Activated naive CD8-positive, alpha-beta T cell treated with anti-CD3 and anti-CD28 coated beads for 36 hours (primary cell): ENCODE measurements at regions not wholly inside any gene's neighbourhood (a gene's known extent, or its start where the extent isn't known, plus 50 kb on each side); places are given as distances from the start of the nearest gene placed in this dataset.

Source experiments
- DNase-seq: peaks from one replicate; pipeline ENCODE4 v3.0.0; 2021
- H3K27ac Mint-ChIP-seq: one replicate; pipeline ENCODE4 v1.8.0; 2022; ENCODE audit warnings: mild to moderate bottlenecking, moderate library complexity, mixed read lengths
- H3K27me3 Mint-ChIP-seq: one replicate; pipeline ENCODE4 v1.8.0; 2022; ENCODE audit warnings: mild to moderate bottlenecking, mixed read lengths
- H3K36me3 Mint-ChIP-seq: one replicate; pipeline ENCODE4 v1.8.0; 2021; ENCODE audit warnings: mild to moderate bottlenecking, mixed read lengths
- H3K4me1 Mint-ChIP-seq: one replicate; pipeline ENCODE4 v1.8.0; 2021; ENCODE audit warnings: mixed read lengths
- H3K4me3 Mint-ChIP-seq: one replicate; pipeline ENCODE4 v1.8.0; 2022; ENCODE audit warnings: mild to moderate bottlenecking, moderate library complexity, mixed read lengths
- H3K9me3 Mint-ChIP-seq: one replicate; pipeline ENCODE4 v1.8.0; 2022; ENCODE audit warnings: mixed read lengths

GRCh38 chr4:180363815-180364214, 1879.4 kb upstream of the TENM3 start:
- H3K27ac Mint-ChIP-seq = no peak overlapping the region
- H3K4me1 Mint-ChIP-seq = peaks cover 3% of the 10 kb centered on the region
- no peak overlapping the region for H3K4me3 Mint-ChIP-seq
- H3K27me3 Mint-ChIP-seq = no peaks in the 10 kb centered on the region
- peaks cover 6% of the 10 kb centered on the region for H3K9me3 Mint-ChIP-seq
- no peaks in the 10 kb centered on the region for H3K36me3 Mint-ChIP-seq
- DNase-seq = no peak

GRCh38 chr4:180372691-180373090, 1870.5 kb upstream of the TENM3 start:
- H3K27me3 Mint-ChIP-seq = no peaks in the 10 kb centered on the region
- no peak overlapping the region for H3K27ac Mint-ChIP-seq
- no peaks in the 10 kb centered on the region for H3K36me3 Mint-ChIP-seq
- no peak for DNase-seq
- no peak overlapping the region for H3K4me3 Mint-ChIP-seq
- H3K9me3 Mint-ChIP-seq = no peaks in the 10 kb centered on the region
- no peaks in the 10 kb centered on the region for H3K4me1 Mint-ChIP-seq

- DNase-seq = no peak
- Mint-ChIP-seq H3K4me1 (no peaks in the 10 kb centered on the region), H3K9me3 (no peaks in the 10 kb centered on the region), H3K27ac (no peak overlapping the region), H3K27me3 (no peaks in the 10 kb centered on the region), H3K4me3 (no peak overlapping the region), H3K36me3 (no peaks in the 10 kb centered on the region)
These were observed 1865.5 kb upstream of the TENM3 start for GRCh38 chr4:180377741-180378140.

GRCh38 chr4:180380733-180381132, 1862.5 kb upstream of the TENM3 start:
- no peaks in the 10 kb centered on the region for H3K27me3 Mint-ChIP-seq
- no peak overlapping the region for H3K27ac Mint-ChIP-seq
- peak; percentile 5 for DNase-seq
- H3K9me3 Mint-ChIP-seq = no peaks in the 10 kb centered on the region
- no peaks in the 10 kb centered on the region for H3K4me1 Mint-ChIP-seq
- H3K4me3 Mint-ChIP-seq = no peak overlapping the region
- peaks cover 2% of the 10 kb centered on the region for H3K36me3 Mint-ChIP-seq

- no peak for DNase-seq
- Mint-ChIP-seq H3K4me1 (peaks cover 3% of the 10 kb centered on the region), H3K27ac (no peak overlapping the region), H3K27me3 (no peaks in the 10 kb centered on the region), H3K4me3 (no peak overlapping the region), H3K9me3 (peaks cover 5% of the 10 kb centered on the region), H3K36me3 (peaks cover 3% of the 10 kb centered on the region)
These were observed 1851.6 kb upstream of the TENM3 start for GRCh38 chr4:180391613-180392012.

GRCh38 chr4:180394312-180394711, 1848.9 kb upstream of the TENM3 start:
- peaks cover 3% of the 10 kb centered on the region for H3K36me3 Mint-ChIP-seq
- peak overlapping the region; percentile 86 for H3K27ac Mint-ChIP-seq
- H3K9me3 Mint-ChIP-seq = peaks cover 5% of the 10 kb centered on the region

GRCh38 chr4:180394730-180395129, 1848.5 kb upstream of the TENM3 start:
- H3K4me1 Mint-ChIP-seq = peaks cover 14% of the 10 kb centered on the region
- H3K27ac Mint-ChIP-seq = peak overlapping the region; percentile 86
- no peaks in the 10 kb centered on the region for H3K27me3 Mint-ChIP-seq
- H3K9me3 Mint-ChIP-seq = peaks cover 5% of the 10 kb centered on the region
- H3K36me3 Mint-ChIP-seq = peaks cover 3% of the 10 kb centered on the region
- no peak overlapping the region for H3K4me3 Mint-ChIP-seq
- DNase-seq = no peak

More at GRCh38 chr4:180394312-180394711, 1848.9 kb upstream of the TENM3 start:
- no peak overlapping the region for H3K4me3 Mint-ChIP-seq
- no peaks in the 10 kb centered on the region for H3K27me3 Mint-ChIP-seq
- no peak for DNase-seq
- H3K4me1 Mint-ChIP-seq = peaks cover 13% of the 10 kb centered on the region

GRCh38 chr4:180398564-180398963, 1844.6 kb upstream of the TENM3 start:
- Mint-ChIP-seq H3K27ac (no peak overlapping the region), H3K9me3 (peaks cover 8% of the 10 kb centered on the region), H3K27me3 (no peaks in the 10 kb centered on the region), H3K4me3 (no peak overlapping the region), H3K36me3 (peaks cover 1% of the 10 kb centered on the region), H3K4me1 (peaks cover 14% of the 10 kb centered on the region)
- no peak for DNase-seq

GRCh38 chr4:180407275-180407885, 1835.8 kb upstream of the TENM3 start:
- Mint-ChIP-seq H3K27ac (no peak overlapping the region), H3K36me3 (no peaks in the 10 kb centered on the region), H3K4me3 (no peak overlapping the region), H3K4me1 (peaks cover 11% of the 10 kb centered on the region), H3K27me3 (no peaks in the 10 kb centered on the region), H3K9me3 (no peaks in the 10 kb centered on the region)
- no peak for DNase-seq

GRCh38 chr4:180418819-180419531, 1824.2 kb upstream of the TENM3 start:
- H3K27me3 Mint-ChIP-seq = no peaks in the 10 kb centered on the region
- H3K9me3 Mint-ChIP-seq = no peaks in the 10 kb centered on the region
- H3K4me3 Mint-ChIP-seq = no peak overlapping the region
- no peak for DNase-seq
- H3K4me1 Mint-ChIP-seq = peaks cover 7% of the 10 kb centered on the region
- no peak overlapping the region for H3K27ac Mint-ChIP-seq
- no peaks in the 10 kb centered on the region for H3K36me3 Mint-ChIP-seq

- no peak overlapping the region for H3K4me3 Mint-ChIP-seq
- H3K27ac Mint-ChIP-seq = no peak overlapping the region
- H3K27me3 Mint-ChIP-seq = no peaks in the 10 kb centered on the region
- H3K9me3 Mint-ChIP-seq = no peaks in the 10 kb centered on the region
- peaks cover 7% of the 10 kb centered on the region for H3K4me1 Mint-ChIP-seq
- H3K36me3 Mint-ChIP-seq = no peaks in the 10 kb centered on the region
- DNase-seq = no peak
These were observed 1820.1 kb upstream of the TENM3 start for GRCh38 chr4:180422989-180423711.

- H3K4me1 Mint-ChIP-seq = peaks cover 3% of the 10 kb centered on the region
These were observed 1819.5 kb upstream of the TENM3 start for GRCh38 chr4:180423712-180424057.

GRCh38 chr4:180426938-180427337, 1816.3 kb upstream of the TENM3 start:
- H3K27me3 Mint-ChIP-seq = no peaks in the 10 kb centered on the region
- H3K4me1 Mint-ChIP-seq = no peaks in the 10 kb centered on the region
- H3K9me3 Mint-ChIP-seq = peaks cover 3% of the 10 kb centered on the region
- no peaks in the 10 kb centered on the region for H3K36me3 Mint-ChIP-seq
- DNase-seq = no peak
- H3K27ac Mint-ChIP-seq = no peak overlapping the region
- no peak overlapping the region for H3K4me3 Mint-ChIP-seq

More at GRCh38 chr4:180423712-180424057, 1819.5 kb upstream of the TENM3 start:
- H3K9me3 Mint-ChIP-seq = no peaks in the 10 kb centered on the region
- H3K4me3 Mint-ChIP-seq = no peak overlapping the region
- no peak for DNase-seq
- no peak overlapping the region for H3K27ac Mint-ChIP-seq
- no peaks in the 10 kb centered on the region for H3K27me3 Mint-ChIP-seq
- no peaks in the 10 kb centered on the region for H3K36me3 Mint-ChIP-seq

GRCh38 chr4:180430283-180430682, 1812.9 kb upstream of the TENM3 start:
- Mint-ChIP-seq H3K27ac (no peak overlapping the region), H3K27me3 (no peaks in the 10 kb centered on the region), H3K9me3 (peaks cover 3% of the 10 kb centered on the region), H3K36me3 (no peaks in the 10 kb centered on the region), H3K4me3 (no peak overlapping the region), H3K4me1 (peaks cover 2% of the 10 kb centered on the region)
- no peak for DNase-seq

GRCh38 chr4:180434131-180434895, 1808.9 kb upstream of the TENM3 start:
- Mint-ChIP-seq H3K9me3 (peaks cover 3% of the 10 kb centered on the region), H3K4me3 (no peak overlapping the region), H3K4me1 (peaks cover 15% of the 10 kb centered on the region), H3K27me3 (peaks cover 4% of the 10 kb centered on the region), H3K27ac (no peak overlapping the region), H3K36me3 (no peaks in the 10 kb centered on the region)
- no peak for DNase-seq
